ENCODE measurements at regions not wholly inside any gene's neighbourhood (a gene's known extent, or its start where the extent isn't known, plus 50 kb on each side); places are given as distances from the start of the nearest gene placed in this dataset.

DNA sequence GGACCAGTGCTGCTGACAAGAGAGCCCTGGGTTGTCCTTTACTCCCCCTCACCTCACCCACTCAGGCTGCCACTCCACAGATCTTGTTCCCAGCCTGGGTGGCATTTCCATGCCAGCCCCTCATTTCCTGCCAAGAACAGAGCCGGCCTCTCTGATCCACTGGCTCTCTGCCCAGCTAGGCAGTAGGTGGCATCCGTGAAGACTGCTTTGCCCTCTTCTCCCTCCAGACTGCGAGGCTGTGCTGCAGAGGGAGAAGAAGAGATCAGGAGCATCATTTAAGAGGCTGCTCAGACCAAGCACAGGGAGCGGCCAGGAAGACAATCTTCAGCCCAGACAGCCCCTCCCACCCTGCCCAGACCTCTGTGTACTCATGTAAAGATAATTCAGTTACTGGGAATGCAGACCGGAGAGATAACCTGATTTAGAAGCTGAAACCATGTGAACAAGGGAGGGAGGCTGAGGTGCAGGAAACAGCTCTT is 126.9 kb upstream of the NCAM1 start:
- Histone ChIP-seq H3K27ac (peak overlapping the region in 1 of 2 donors; percentile 65), H3K4me3 (no peak overlapping the region), H3K9me3 (no peaks in the 10 kb centered on the region), H3K4me1 (peaks cover 0 to 6% of the 10 kb centered on the region in 2 donors), H3K36me3 (no peaks in the 10 kb centered on the region), H3K27me3 (no peaks in the 10 kb centered on the region)
- intact Hi-C loops (cut with DNase I; ENCODE audit: low total_unique reads): no loop called here
- no peak for TF ChIP-seq POLR2A (IDR thresholded peaks at IDR 0.05)
- TF ChIP-seq, protein P1, sequence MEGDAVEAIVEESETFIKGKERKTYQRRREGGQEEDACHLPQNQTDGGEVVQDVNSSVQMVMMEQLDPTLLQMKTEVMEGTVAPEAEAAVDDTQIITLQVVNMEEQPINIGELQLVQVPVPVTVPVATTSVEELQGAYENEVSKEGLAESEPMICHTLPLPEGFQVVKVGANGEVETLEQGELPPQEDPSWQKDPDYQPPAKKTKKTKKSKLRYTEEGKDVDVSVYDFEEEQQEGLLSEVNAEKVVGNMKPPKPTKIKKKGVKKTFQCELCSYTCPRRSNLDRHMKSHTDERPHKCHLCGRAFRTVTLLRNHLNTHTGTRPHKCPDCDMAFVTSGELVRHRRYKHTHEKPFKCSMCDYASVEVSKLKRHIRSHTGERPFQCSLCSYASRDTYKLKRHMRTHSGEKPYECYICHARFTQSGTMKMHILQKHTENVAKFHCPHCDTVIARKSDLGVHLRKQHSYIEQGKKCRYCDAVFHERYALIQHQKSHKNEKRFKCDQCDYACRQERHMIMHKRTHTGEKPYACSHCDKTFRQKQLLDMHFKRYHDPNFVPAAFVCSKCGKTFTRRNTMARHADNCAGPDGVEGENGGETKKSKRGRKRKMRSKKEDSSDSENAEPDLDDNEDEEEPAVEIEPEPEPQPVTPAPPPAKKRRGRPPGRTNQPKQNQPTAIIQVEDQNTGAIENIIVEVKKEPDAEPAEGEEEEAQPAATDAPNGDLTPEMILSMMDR (IDR thresholded peaks at IDR 0.05): no peak
- DNase-seq: peak in 1 of 2 donors; percentile 19

DNA sequence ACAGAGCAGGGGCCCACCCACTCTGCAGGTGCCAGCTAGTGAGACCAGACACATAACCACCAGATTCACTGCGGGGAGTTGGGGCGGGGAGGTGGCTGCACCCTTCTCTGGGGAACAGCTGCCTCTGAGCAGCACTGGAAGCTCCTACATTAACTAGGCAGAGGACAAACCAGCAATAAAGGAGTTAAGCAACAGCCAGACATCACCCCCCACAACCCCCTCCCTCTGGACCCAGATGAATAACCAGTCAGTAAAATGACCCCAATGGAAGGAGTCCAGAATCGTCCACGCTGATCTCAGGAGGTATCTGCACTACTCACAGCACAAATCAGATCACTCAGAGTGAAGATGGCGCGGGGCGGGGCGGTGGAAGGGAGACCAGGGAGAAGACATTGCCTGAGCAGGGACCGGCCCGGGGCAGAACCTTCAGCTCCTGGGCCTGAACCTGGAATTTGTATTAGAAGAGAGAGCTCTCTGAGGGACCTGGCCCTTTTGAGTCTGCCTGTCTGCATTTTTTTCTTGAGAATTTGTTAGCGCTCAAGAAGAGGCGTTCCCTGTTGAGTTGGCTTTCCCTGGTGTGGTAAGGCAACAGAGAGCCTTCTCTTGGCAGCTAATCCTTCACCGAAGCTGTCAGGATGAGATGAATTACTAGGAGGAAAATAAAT is 125.5 kb upstream of the NCAM1 start:
- Histone ChIP-seq H3K9me3 (no peaks in the 10 kb centered on the region), H3K27ac (peak overlapping the region in 1 of 2 donors; percentile 65), H3K4me3 (no peak overlapping the region), H3K27me3 (no peaks in the 10 kb centered on the region), H3K36me3 (no peaks in the 10 kb centered on the region), H3K4me1 (peaks cover 0 to 6% of the 10 kb centered on the region in 2 donors)
- intact Hi-C loops (cut with DNase I; ENCODE audit: low total_unique reads): no loop called here
- peak; percentile 26 to 50 for DNase-seq
- TF ChIP-seq POLR2A (IDR thresholded peaks at IDR 0.05): no peak
- TF ChIP-seq, protein P1 (IDR thresholded peaks at IDR 0.05): no peak

- H3K27me3 ChIP-seq: no peaks in the 10 kb centered on the region
- H3K27ac ChIP-seq: peak overlapping the region in 1 of 2 donors; percentile 65
- H3K9me3 ChIP-seq: no peaks in the 10 kb centered on the region
- no peak for TF ChIP-seq POLR2A (IDR thresholded peaks at IDR 0.05)
- H3K36me3 ChIP-seq: no peaks in the 10 kb centered on the region
- intact Hi-C loops (cut with DNase I; ENCODE audit: low total_unique reads): no loop called here
- no peak overlapping the region for H3K4me3 ChIP-seq
- peaks cover 0 to 6% of the 10 kb centered on the region in 2 donors for H3K4me1 ChIP-seq
- no peak for DNase-seq
Measured at GRCh38 chr11:112836256-112836602, 125.0 kb upstream of the NCAM1 start.

GRCh38 chr11:112837162-112837826 is 123.9 kb upstream of the NCAM1 start:
- intact Hi-C loops (cut with DNase I; ENCODE audit: low total_unique reads): no loop called here
- Histone ChIP-seq H3K4me3 (no peak overlapping the region), H3K4me1 (peaks cover 0 to 6% of the 10 kb centered on the region in 2 donors), H3K9me3 (no peaks in the 10 kb centered on the region), H3K36me3 (no peaks in the 10 kb centered on the region), H3K27me3 (no peaks in the 10 kb centered on the region), H3K27ac (no peak overlapping the region)
- DNase-seq: no peak
- TF ChIP-seq, protein P1 (IDR thresholded peaks at IDR 0.05): no peak
- no peak for TF ChIP-seq POLR2A (IDR thresholded peaks at IDR 0.05)

- no peak overlapping the region for H3K27ac ChIP-seq
- intact Hi-C loops (cut with DNase I; ENCODE audit: low total_unique reads): no loop called here
- H3K27me3 ChIP-seq: no peaks in the 10 kb centered on the region
- H3K4me1 ChIP-seq: peaks cover 0 to 6% of the 10 kb centered on the region in 2 donors
- no peak for DNase-seq
- H3K9me3 ChIP-seq: no peaks in the 10 kb centered on the region
- TF ChIP-seq, protein P1 (IDR thresholded peaks at IDR 0.05): no peak
- TF ChIP-seq POLR2A (IDR thresholded peaks at IDR 0.05): no peak
- H3K4me3 ChIP-seq: no peak overlapping the region
- H3K36me3 ChIP-seq: no peaks in the 10 kb centered on the region
Measured at GRCh38 chr11:112839051-112839450, 122.2 kb upstream of the NCAM1 start.
